RPMI7951 (cell line): ENCODE measurements at regions not wholly inside any gene's neighbourhood (a gene's known extent, or its start where the extent isn't known, plus 50 kb on each side); places are given as distances from the start of the nearest gene placed in this dataset.
"Not testable (repeated sequence)": the region's sequence is repeated elsewhere in the genome, so short reads cannot be mapped to it uniquely, and the experiment has no call there.

Experiments used
- DNase-seq: peaks from one replicate; pipeline ENCODE4 v3.0.0-alpha.2; 2012; ENCODE audit warnings: low read depth

- no peak for DNase-seq
Measured at GRCh38 chr6:63477422-63478040, 94.7 kb upstream of the LOC128125822 start.

- DNase-seq: no peak
Measured at GRCh38 chr6:63478734-63479133, 93.5 kb upstream of the LOC128125822 start.

GRCh38 chr6:63486196-63486595 is 86.1 kb upstream of the LOC128125822 start:
- DNase-seq: no peak

GRCh38 chr6:63487103-63487813 is 85.0 kb upstream of the LOC128125822 start:
- no peak for DNase-seq

DNA sequence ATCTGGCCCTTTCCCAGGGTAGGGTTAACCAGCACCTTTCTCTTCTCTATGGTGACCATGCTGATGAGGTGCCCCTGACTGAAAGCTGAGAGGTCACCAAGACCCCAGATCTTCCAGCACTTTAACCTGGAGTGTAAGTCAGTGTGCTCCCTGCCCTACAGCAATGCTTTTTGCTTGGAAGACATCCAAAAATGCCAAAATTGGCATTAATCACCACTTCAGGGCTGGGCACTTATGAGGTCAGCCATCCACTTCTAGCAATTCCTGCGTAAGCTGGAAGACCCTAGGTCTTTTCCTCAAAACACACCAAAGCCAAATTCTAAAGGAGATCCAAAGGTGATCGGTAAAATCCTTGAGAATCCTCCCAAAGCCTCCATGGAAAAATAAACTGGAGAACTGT is 81.2 kb upstream of the LOC128125822 start:
- DNase-seq: no peak

- DNase-seq: no peak
Measured at GRCh38 chr6:63492476-63492875, 79.8 kb upstream of the LOC128125822 start.

DNA sequence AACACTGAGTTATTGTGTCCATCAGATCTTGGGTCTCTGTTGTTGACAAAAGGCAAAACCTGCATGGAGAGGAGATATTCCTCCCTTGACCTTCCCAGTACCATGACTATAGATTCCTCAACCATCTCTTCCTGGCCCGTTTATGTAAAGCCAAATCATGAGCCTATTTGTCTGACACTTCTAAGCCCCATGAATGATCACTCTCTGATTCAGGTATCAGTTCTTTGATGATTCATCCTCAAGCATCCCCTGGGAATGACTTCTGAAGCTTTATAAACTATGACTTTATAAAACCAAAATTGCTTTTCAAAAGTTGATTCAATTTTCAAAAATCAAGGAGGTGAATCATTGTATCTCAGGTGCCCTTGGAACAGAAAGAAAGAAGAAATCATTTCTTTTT is 78.7 kb upstream of the LOC128125822 start:
- DNase-seq: no peak

DNA sequence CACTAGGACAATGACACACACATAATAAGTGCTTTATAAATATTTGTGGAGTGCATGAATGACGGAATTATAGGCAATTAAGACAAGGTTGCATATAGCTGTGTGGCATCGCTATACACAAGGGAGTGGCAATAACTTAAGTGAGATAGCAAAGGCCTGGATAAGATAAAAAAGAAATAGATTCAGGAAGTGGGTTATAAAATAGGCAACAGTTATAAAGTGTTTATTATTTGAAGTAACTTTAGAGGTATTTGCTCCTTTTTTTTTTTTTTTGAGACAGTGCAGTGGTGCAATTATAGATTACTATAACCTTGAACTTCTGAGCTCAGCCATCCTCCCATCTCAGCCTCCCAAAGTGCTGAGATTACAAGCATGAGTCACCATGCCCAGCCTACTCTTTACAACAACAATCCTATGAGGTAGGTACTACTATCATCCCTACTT is 75.9 kb upstream of the LOC128125822 start:
- no peak for DNase-seq

DNA sequence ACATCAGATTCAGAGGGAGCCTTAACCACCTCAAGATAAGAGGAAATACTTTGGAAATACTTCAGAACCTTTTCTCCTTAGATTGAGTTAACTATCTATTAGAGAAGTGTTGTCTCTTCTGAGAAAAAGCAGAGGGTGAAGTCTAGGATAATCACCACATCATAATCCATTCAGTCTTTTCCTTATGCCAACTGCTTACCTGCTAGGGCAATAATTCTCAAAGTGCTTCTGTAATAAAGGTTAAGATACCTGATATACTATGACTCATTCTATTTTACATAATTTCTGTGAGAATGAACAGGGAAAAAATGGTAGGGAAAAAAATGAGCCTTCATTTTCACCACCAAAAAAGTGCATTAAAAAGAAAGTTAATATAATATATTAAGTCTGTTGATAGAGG is 70.1 kb upstream of the LOC128125822 start:
- no peak for DNase-seq

DNA sequence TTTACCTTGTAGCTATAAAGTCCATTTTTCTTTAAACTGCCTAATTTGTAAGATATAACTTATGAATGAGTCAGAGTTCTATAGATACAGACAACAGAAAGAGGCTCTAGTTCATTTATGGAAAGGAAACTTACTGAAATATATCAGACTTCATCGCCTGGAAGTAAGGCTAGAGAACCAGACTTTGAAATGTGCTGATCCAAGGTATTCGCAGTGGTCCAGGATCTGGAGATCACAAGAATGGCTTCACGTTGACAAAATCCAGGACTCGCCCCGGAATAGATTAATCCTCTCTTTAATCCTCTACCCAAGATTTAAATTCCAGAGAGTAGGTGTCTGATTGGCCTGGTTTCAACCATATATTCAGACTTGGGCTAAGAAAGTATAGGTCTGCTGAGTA is 69.1 kb upstream of the LOC128125822 start:
- DNase-seq: no peak

DNA sequence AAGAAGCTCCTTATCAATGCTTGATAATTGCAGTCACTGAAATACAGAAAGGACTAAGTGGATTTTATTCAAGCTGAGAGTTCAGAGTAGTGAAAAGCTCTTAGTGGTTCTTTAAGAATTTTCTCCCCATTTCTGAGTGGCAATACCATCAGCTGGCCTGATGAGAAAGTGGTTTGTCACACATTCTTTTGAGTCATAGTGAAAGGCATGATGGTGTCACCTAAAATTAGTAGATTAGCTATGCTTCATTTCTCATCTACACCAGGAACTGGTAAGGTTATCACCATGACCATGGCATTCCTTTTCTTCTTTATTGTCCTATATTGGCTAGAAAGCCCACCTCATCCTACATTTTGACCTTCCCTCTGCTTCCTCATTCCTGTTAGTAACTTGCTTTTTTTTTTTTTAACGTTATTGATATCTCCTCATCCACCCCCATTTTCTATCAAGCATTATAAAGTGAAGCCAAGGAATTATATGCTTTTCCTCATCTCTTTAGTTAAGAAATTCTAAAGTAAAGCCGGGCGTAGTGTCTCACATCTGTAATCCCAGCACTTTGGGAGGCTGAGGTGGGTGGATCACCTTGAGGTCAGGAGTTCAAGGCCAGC is 67.4 kb upstream of the LOC128125822 start:
- no peak for DNase-seq

DNA sequence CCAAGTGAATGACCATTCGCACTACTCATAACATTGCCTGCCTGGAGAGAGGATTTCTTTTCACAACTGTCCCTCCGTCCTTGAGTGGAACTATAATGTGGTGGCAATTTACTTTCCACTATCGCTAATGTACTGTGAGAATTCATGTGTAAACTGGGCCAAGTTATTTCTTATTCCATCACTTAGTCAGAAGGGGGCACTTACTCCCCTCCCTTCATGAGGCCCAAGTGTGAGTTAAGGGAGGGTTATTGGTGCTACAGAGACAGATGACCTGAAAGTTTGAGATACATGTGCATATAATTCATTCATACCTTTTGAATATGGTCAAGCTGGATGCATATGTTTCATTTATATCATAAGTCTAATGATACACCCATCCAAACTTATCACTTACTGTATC is 65.2 kb upstream of the LOC128125822 start:
- no peak for DNase-seq

GRCh38 chr6:63509652-63510352 is 62.5 kb upstream of the LOC128125822 start:
- no peak for DNase-seq

- DNase-seq: no peak
Measured at GRCh38 chr6:63510353-63510686, 62.0 kb upstream of the LOC128125822 start.

DNA sequence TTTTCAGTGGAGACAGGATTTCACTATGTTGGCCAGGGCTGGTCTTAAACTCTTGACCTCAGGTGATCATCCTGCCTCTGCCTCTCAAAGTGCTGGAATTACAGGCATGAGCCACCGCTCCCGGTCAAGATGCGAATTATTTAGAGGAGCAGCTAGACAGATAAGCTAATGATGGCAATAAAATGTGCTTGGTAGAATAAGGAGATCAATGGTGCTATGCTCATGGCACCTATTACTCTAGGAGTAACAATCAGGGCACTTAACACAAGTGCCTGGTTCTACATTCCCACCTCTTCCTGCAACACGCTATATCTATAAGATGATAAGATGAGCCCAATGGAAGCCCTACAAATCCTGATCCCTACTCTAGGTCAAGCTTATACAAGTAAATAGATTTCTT is 61.4 kb upstream of the LOC128125822 start:
- DNase-seq: no peak

- no peak for DNase-seq
Measured at GRCh38 chr6:63514488-63515173, 57.6 kb upstream of the LOC128125822 start.

DNA sequence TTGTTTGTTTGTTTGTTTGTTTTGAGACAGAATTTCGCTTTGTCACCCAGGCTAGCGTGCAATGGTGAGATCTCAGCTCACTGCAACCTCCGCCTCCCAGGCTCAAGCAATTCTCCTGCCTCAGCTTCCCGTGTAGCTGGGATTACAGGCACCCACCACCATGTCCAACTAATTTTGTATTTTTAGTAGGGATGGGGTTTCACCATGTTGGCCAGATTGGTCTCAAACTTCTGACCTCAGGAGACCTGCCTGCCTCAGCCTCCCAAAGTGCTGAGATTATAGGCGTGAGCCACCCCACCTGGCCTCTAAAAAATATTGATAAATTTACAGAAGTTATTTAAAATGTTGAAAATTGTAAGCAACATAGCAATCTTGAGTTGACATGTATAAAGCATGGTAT is 57.1 kb upstream of the LOC128125822 start:
- DNase-seq: not testable (repeated sequence)

DNA sequence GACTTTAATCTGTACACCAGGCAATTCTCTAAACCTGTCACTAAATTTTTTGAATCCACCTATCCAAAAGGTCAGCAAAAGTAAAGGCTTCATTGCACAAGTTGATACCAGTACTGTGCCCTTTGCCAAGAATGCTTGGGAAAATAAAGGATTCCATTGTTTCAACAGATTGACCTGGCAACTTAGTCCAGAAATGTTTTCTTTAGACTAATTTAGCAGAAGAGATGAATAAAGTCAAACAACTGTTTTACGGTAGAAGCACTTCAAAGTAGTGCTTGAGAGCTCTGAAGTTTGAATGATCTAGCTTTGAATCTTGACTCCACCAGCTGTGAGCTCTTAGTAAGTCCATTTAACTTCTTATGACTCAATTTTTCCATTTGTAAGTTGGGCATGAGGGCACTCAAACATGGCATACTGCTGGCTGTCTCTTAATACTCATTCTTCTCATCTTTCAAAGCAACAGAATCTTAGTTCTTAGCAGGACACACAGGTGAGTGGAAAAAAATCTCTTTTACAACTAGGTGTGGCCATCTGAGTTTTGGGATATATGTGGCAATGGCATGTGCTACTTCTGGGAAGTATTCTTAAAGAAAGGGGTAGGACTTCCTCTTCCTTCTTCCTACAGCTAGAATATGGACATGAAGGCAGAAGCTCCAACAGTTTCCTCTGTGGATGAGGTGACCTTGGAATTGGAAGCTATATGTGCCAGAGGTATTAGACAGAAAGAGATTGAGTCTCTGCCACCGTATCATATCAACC is 55.9 kb upstream of the LOC128125822 start:
- no peak for DNase-seq

GRCh38 chr6:63517221-63517620 is 55.1 kb upstream of the LOC128125822 start:
- DNase-seq: no peak

DNA sequence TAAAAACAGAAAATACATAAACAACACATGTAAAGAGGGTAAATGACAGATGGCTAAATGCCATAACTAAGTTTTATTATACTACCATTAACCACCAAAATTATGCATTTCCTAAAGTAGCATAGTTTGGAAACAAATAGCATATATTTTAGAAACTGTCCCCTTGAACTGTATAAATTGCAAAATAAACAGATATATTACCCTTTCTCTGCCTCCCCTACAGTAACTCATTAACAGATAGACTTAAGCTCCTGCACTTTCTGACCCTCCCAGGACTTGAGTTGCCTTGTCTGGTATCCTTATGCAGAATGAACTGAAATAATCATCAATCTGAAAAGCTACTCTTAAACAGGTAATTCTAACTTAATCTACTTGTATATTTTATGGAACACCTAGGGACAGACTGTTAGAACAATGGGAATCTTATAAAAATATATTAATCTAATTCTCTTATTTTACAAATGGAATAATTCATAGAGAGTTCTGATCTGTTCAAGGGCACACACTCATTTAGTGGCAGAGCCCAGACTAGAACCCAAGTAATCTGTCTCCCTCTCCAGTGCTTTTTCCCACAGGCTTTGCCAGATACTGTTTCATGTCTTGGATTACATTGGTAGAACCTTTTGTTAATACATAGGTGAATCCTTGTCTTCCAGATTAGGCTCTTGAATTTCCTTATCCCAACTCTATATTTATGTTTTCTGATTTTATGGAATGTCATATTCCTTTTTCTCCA is 50.6 kb upstream of the LOC128125822 start:
- DNase-seq: no peak
